HCT116 (cell line): ENCODE measurements at regions not wholly inside any gene's neighbourhood (a gene's known extent, or its start where the extent isn't known, plus 50 kb on each side); places are given as distances from the start of the nearest gene placed in this dataset.

Experiments used
- CTCF ChIP-seq, 3 experiments: fragments of 200-600 bp in 1 of 3; sonication (generic) in 1 of 3; IDR thresholded peaks in 2 of 3; conservative IDR thresholded peaks in 1 of 3; 2 replicates each; pipeline ENCODE4 v1.5.1; 2012 to 2017; ENCODE audit warnings: low read depth in 2 of 3, low read length in 2 of 3, antibody characterized with exemption in 1 of 3, borderline replicate concordance in 1 of 3, control low read depth in 1 of 3, mild to moderate bottlenecking in 1 of 3, mixed read lengths in 1 of 3, mixed run types in 1 of 3, moderate library complexity in 1 of 3; ENCODE audit not compliant: insufficient read depth in 1 of 3
- ELF1 ChIP-seq: IDR thresholded peaks from 2 replicates; pipeline ENCODE4 v1.6.1; 2012; ENCODE audit warnings: low read depth, borderline replicate concordance

DNA sequence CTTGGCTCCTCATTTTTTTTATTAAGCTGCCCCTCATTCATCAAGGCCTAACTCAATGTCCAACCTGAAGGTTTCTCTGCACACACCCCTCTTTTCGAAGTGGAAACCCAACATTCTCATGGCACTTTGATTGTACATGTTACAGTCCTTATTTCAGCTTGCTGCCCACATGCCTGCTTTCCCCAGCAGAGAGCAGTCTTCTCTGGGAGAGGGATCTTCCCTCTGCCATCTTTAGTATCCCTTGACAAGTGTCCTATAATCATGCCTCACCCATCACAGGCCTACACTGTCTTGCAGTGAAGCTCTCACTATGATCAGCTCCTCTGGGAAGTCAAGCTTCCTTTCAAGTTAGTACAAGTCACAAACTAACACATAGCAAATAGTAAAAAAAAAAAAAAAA lies 175.1 kb downstream of the ACER2 start:
- peak in 1 of 3 experiments; percentile 18; a peak in 2 of 6 replicates for TF ChIP-seq CTCF (IDR thresholded peaks at IDR 0.05 in 2 of 3, conservative IDR thresholded peaks at IDR 0.05 in 1 of 3; ENCODE audit: borderline replicate concordance in 1 of 3, insufficient read depth in 1 of 3, low read depth in 2 of 3, low read length in 2 of 3)
- no peak for TF ChIP-seq ELF1
